Endothelial cell of umbilical vein (primary cell): ENCODE measurements at regions not wholly inside any gene's neighbourhood (a gene's known extent, or its start where the extent isn't known, plus 50 kb on each side); places are given as distances from the start of the nearest gene placed in this dataset.

Experiments used
- BruUV-seq: library from RNA; stranded (reverse); fragments of 400-500 nt; replicated peaks from 2 replicates; lab custom pipeline; 2021; lab: Mats Ljungman, UMichigan
- CTCF ChIA-PET: fragments of 300-600, 350-600 bp; sonication (Branson Sonifier 250); formaldehyde crosslinking; loops from one replicate; lab custom pipeline; 2021; ENCODE audit warnings: antibody characterized with exemption, inconsistent platforms; lab: Charles Lee
- POLR2A ChIA-PET: fragments of 300-600, 350-600 bp; sonication (Branson Sonifier 250); formaldehyde crosslinking; loops from one replicate; lab custom pipeline; 2021; ENCODE audit warnings: antibody characterized with exemption, inconsistent platforms; lab: Charles Lee
- DNase-seq: peaks from one replicate; pipeline ENCODE4 v3.0.0-alpha.2; 2011; ENCODE audit warnings: low read depth, low spot score
- FAIRE-seq: peaks from 2 replicates; lab custom pipeline; 2011; peaks lifted over from hg19 to GRCh38; lab: Jason Lieb, UNC
- H2AFZ ChIP-seq: 2 replicates; pipeline ENCODE4 v1.6.0; 2012; ENCODE audit warnings: low read depth, low read length, control low read depth, inconsistent platforms
- H3K27ac ChIP-seq: 2 replicates; pipeline ENCODE4 v1.5.1; 2011; ENCODE audit warnings: low read depth, mild to moderate bottlenecking, control low read depth, low read length, moderate library complexity; ENCODE audit not compliant: insufficient read depth
- H3K27me3 ChIP-seq, 2 experiments: 2 replicates each; pipeline versions ENCODE4 v1.6.0 to v1.6.1; 2011; ENCODE audit warnings: low read length in 2 of 2, mixed read lengths in 1 of 2; ENCODE audit not compliant: control insufficient read depth in 2 of 2, insufficient read depth in 2 of 2
- H3K36me3 ChIP-seq, 2 experiments: 2 replicates in 1 of 2; 3 replicates in 1 of 2; pipeline ENCODE4 v1.5.1; 2011; ENCODE audit warnings: low read length in 2 of 2, mild to moderate bottlenecking in 1 of 2, moderate library complexity in 1 of 2; ENCODE audit not compliant: control insufficient read depth in 2 of 2, insufficient read depth in 2 of 2; ENCODE audit errors: extremely low read depth in 1 of 2
- H3K4me1 ChIP-seq: 3 replicates; pipeline ENCODE4 v1.5.1; 2011; ENCODE audit warnings: mild to moderate bottlenecking, low read length; ENCODE audit not compliant: control insufficient read depth, insufficient read depth; ENCODE audit errors: extremely low read depth
- H3K4me2 ChIP-seq: 2 replicates; pipeline ENCODE4 v1.6.1; 2011; ENCODE audit warnings: low read length, control low read depth, mixed read lengths; ENCODE audit not compliant: insufficient read depth
- H3K4me3 ChIP-seq, 3 experiments: fragments of 200-600 bp in 1 of 3; sonication (generic), shearing (Covaris generic) in 1 of 3; replicated peaks in 1 of 3; 2 replicates each; pipeline ENCODE4 v1.5.1; 2011 to 2016; ENCODE audit warnings: control low read depth in 3 of 3, low read length in 3 of 3, mild to moderate bottlenecking in 2 of 3, inconsistent platforms in 1 of 3, low read depth in 1 of 3, moderate library complexity in 1 of 3; ENCODE audit not compliant: insufficient read depth in 1 of 3
- H3K79me2 ChIP-seq: 2 replicates; pipeline ENCODE4 v1.6.0; 2012; ENCODE audit warnings: low read length, inconsistent platforms; ENCODE audit not compliant: control insufficient read depth, insufficient read depth
- H3K9ac ChIP-seq: replicated peaks from 2 replicates; pipeline ENCODE3; 2011; ENCODE audit warnings: low read length, control low read depth; ENCODE audit not compliant: insufficient read depth; ENCODE audit errors: extremely low read depth
- H3K9me1 ChIP-seq: replicated peaks from 3 replicates; pipeline ENCODE4 v1.6.0; 2011; ENCODE audit warnings: mild to moderate bottlenecking, low read length; ENCODE audit not compliant: control insufficient read depth, insufficient read depth; ENCODE audit errors: extremely low read depth
- H3K9me3 ChIP-seq: replicated peaks from 2 replicates; pipeline ENCODE4 v1.5.1; 2012; ENCODE audit warnings: low read length, inconsistent platforms; ENCODE audit not compliant: control insufficient read depth, insufficient read depth
- H4K20me1 ChIP-seq: replicated peaks from 2 replicates; pipeline ENCODE3; 2011; ENCODE audit warnings: mild to moderate bottlenecking, low read length; ENCODE audit not compliant: control insufficient read depth, insufficient read depth; ENCODE audit errors: extremely low read depth
- EZH2 ChIP-seq: IDR thresholded peaks from 2 replicates; pipeline ENCODE4 v1.6.1; 2012; ENCODE audit warnings: borderline replicate concordance, low read depth, mild to moderate bottlenecking, moderate library complexity, low read length, inconsistent platforms; ENCODE audit not compliant: severe bottlenecking
- FOS ChIP-seq: IDR thresholded peaks from 2 replicates; pipeline ENCODE4 v1.6.1; 2011; ENCODE audit warnings: mild to moderate bottlenecking, low read length, moderate library complexity, borderline replicate concordance; ENCODE audit not compliant: insufficient read depth
- GATA2 ChIP-seq: IDR thresholded peaks from 2 replicates; pipeline ENCODE4 v1.7.0; 2011; ENCODE audit warnings: low read depth, mild to moderate bottlenecking, moderate library complexity, mixed read lengths, low read length; ENCODE audit not compliant: insufficient read length, insufficient read depth
- JUN ChIP-seq: IDR thresholded peaks from 2 replicates; pipeline ENCODE4 v1.6.1; 2011; ENCODE audit warnings: borderline replicate concordance, low read depth; ENCODE audit not compliant: insufficient read length, insufficient read depth
- MYC ChIP-seq: IDR thresholded peaks from one replicate; pipeline ENCODE4 v1.6.1; 2011; ENCODE audit warnings: mild to moderate bottlenecking, low read depth, low read length
- POLR2A ChIP-seq: IDR thresholded peaks from 2 replicates; pipeline ENCODE4 v1.6.1; 2012; ENCODE audit warnings: low read depth, mild to moderate bottlenecking, control low read depth, low read length
- POLR2AphosphoS5 ChIP-seq: IDR thresholded peaks from 2 replicates; pipeline ENCODE4 v1.6.1; 2012; ENCODE audit warnings: low read depth, mild to moderate bottlenecking, control low read depth, low read length, moderate library complexity; ENCODE audit not compliant: insufficient read depth
- dilution Hi-C: fragments of 300-500 bp; cut with MboI; formaldehyde crosslinking; loops from one replicate; pipeline ENCODE4 v1.15.0; 2019; ENCODE audit warnings: low sequenced_read_pairs; ENCODE audit not compliant: extremely low pct_ligation_motif_present
- intact Hi-C: fragments of 100-400 bp; cut with micrococcal nuclease; formaldehyde crosslinking; loops from one replicate; pipeline ENCODE4 v1.10.0; 2022
- TF ChIP-seq, protein P1 (sequence below): IDR thresholded peaks from 2 replicates; pipeline ENCODE4 v1.6.1; 2011; ENCODE audit not compliant: insufficient read depth, insufficient read length
- TF ChIP-seq, protein P2 (sequence below), 2 donors: IDR thresholded peaks; 1 replicate in 1 of 2; 2 replicates in 1 of 2; pipeline ENCODE4 v1.5.1; 2011; ENCODE audit warnings: low read length in 2 of 2, mild to moderate bottlenecking in 2 of 2, moderate library complexity in 2 of 2, control low read depth in 1 of 2, inconsistent platforms in 1 of 2, low read depth in 1 of 2; ENCODE audit not compliant: insufficient read depth in 1 of 2; ENCODE audit errors: extremely low read depth in 1 of 2

- H3K9me1 ChIP-seq = no peaks in the 10 kb centered on the region
- no peak overlapping the region for H3K4me3 ChIP-seq
- H3K79me2 ChIP-seq = no peaks in the 10 kb centered on the region
- H3K27ac ChIP-seq = no peak overlapping the region
- FAIRE-seq (no peak), DNase-seq (no peak)
- no peaks in the 10 kb centered on the region for H3K4me1 ChIP-seq
- BruUV-seq = no TSS peak
- H3K9ac ChIP-seq = no peak overlapping the region
- H3K4me2 ChIP-seq = no peak overlapping the region
- H3K36me3 ChIP-seq = no peaks in the 10 kb centered on the region
- dilution Hi-C loops = no loop called here
- H4K20me1 ChIP-seq = no peaks in the 10 kb centered on the region
- H3K27me3 ChIP-seq = peaks cover 8 to 25% of the 10 kb centered on the region in 2 experiments
- no peaks in the 10 kb centered on the region for H3K9me3 ChIP-seq
- TF ChIP-seq, protein P1, sequence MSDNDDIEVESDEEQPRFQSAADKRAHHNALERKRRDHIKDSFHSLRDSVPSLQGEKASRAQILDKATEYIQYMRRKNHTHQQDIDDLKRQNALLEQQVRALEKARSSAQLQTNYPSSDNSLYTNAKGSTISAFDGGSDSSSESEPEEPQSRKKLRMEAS = no peak
- no peak overlapping the region for H2AFZ ChIP-seq
- ChIA-PET CTCF (interaction anchor here (1.1 kb wide), 2 partner anchors 25 to 264 kb away, joined by 3 to 5 read pairs; no protein-coding TSS in a partner anchor), POLR2A (no interaction called here)
- intact Hi-C loops = no loop called here
Observed at GRCh38 chr18:70459251-70459650, 170.4 kb downstream of the SOCS6 start.

DNA sequence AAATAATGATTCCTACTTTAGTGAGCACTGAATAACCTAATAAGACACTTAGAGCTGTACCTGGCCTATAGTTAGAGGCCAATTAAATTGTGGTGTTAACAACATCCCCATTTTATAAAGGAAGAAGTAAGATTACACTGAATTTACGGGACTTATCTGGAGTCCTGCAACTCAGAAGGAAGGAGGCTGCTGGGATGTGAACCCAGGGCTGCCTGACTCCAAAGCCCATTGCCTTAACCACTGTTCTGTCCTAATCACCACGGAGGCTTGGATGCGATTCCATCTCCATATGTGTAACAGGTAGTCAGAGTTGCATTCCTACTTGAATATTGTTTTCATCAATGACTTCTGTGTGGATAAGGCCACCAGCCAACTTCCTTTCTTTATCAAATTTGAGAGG lies 168.9 kb downstream of the SOCS6 start:
- Histone ChIP-seq H3K9me1 (no peaks in the 10 kb centered on the region), H3K27me3 (peaks cover 6 to 14% of the 10 kb centered on the region in 2 experiments), H3K36me3 (no peaks in the 10 kb centered on the region), H3K4me3 (no peak overlapping the region), H2AFZ (no peak overlapping the region), H3K4me2 (no peak overlapping the region), H3K27ac (no peak overlapping the region), H3K9me3 (no peaks in the 10 kb centered on the region), H3K79me2 (no peaks in the 10 kb centered on the region), H4K20me1 (no peaks in the 10 kb centered on the region), H3K4me1 (no peaks in the 10 kb centered on the region), H3K9ac (no peak overlapping the region)
- DNase-seq (no peak), FAIRE-seq (no peak)
- intact Hi-C loops (no loop called here), dilution Hi-C loops (no loop called here)
- POLR2A ChIA-PET = no interaction called here
- no peak for TF ChIP-seq JUN
- TF ChIP-seq, protein P1 = no peak
- no peak for TF ChIP-seq MYC
- TF ChIP-seq POLR2A = no peak
- TF ChIP-seq POLR2AphosphoS5 = no peak
- TF ChIP-seq, protein P2, sequence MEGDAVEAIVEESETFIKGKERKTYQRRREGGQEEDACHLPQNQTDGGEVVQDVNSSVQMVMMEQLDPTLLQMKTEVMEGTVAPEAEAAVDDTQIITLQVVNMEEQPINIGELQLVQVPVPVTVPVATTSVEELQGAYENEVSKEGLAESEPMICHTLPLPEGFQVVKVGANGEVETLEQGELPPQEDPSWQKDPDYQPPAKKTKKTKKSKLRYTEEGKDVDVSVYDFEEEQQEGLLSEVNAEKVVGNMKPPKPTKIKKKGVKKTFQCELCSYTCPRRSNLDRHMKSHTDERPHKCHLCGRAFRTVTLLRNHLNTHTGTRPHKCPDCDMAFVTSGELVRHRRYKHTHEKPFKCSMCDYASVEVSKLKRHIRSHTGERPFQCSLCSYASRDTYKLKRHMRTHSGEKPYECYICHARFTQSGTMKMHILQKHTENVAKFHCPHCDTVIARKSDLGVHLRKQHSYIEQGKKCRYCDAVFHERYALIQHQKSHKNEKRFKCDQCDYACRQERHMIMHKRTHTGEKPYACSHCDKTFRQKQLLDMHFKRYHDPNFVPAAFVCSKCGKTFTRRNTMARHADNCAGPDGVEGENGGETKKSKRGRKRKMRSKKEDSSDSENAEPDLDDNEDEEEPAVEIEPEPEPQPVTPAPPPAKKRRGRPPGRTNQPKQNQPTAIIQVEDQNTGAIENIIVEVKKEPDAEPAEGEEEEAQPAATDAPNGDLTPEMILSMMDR (IDR thresholded peaks at IDR 0.05; ENCODE audit: extremely low read depth in 1 of 2, insufficient read depth in 1 of 2, low read depth in 1 of 2, low read length in 2 of 2) = no peak
- TF ChIP-seq GATA2 = no peak
- no peak for TF ChIP-seq EZH2
- TF ChIP-seq FOS = no peak
- CTCF ChIA-PET = interaction anchor here (5.9 kb wide), 1 partner anchor 263 kb away, joined by 75 read pairs; no protein-coding TSS in a partner anchor
- no TSS peak for BruUV-seq
